Astrocyte of the spinal cord (primary cell): ENCODE measurements at regions not wholly inside any gene's neighbourhood (a gene's known extent, or its start where the extent isn't known, plus 50 kb on each side); places are given as distances from the start of the nearest gene placed in this dataset.
"Not testable (repeated sequence)": the region's sequence is repeated elsewhere in the genome, so short reads cannot be mapped to it uniquely, and the experiment has no call there.

Source experiments
- DNase-seq: peaks from one replicate; pipeline ENCODE4 v3.0.0; 2011; ENCODE audit warnings: low read depth, low spot score
- H3K4me3 ChIP-seq: 2 replicates; pipeline ENCODE4 v1.5.1; 2011; ENCODE audit warnings: low read depth, mild to moderate bottlenecking, low read length, moderate library complexity
- in situ Hi-C: cut with HindIII; loops from 2 replicates; pipeline ENCODE4 v1.10.0; 2017; ENCODE audit warnings: low sequenced_read_pairs
- TF ChIP-seq, protein P1 (sequence below): IDR thresholded peaks from 2 replicates; pipeline ENCODE4 v1.5.1; 2012; ENCODE audit warnings: low read depth, mild to moderate bottlenecking, low read length, inconsistent platforms

DNA sequence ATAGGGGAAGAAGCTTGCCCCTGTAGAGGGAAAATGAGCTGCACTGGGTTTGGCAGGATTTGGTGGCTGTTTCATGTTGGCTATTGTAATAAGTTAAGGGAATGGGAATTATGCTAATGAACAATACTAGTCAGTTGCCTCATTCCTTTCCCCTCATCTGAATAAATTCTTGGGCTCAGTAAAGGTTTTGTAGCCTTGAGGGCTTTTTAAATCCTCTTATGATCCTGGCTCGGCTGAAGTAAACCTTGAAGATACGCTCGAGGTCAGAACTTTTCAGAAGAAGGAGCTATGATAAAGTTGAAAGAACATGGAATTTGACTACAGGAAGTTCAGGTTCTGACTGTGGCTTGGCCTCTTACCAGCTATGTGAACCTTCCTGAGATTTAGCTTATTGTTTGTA lies 448.7 kb downstream of the RAB38 start:
- no peak overlapping the region for H3K4me3 ChIP-seq
- in situ Hi-C loops = no loop called here
- TF ChIP-seq, protein P1, sequence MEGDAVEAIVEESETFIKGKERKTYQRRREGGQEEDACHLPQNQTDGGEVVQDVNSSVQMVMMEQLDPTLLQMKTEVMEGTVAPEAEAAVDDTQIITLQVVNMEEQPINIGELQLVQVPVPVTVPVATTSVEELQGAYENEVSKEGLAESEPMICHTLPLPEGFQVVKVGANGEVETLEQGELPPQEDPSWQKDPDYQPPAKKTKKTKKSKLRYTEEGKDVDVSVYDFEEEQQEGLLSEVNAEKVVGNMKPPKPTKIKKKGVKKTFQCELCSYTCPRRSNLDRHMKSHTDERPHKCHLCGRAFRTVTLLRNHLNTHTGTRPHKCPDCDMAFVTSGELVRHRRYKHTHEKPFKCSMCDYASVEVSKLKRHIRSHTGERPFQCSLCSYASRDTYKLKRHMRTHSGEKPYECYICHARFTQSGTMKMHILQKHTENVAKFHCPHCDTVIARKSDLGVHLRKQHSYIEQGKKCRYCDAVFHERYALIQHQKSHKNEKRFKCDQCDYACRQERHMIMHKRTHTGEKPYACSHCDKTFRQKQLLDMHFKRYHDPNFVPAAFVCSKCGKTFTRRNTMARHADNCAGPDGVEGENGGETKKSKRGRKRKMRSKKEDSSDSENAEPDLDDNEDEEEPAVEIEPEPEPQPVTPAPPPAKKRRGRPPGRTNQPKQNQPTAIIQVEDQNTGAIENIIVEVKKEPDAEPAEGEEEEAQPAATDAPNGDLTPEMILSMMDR = no peak
- no peak for DNase-seq

GRCh38 chr11:87724358-87724757 lies 450.9 kb downstream of the RAB38 start:
- H3K4me3 ChIP-seq = no peak overlapping the region
- TF ChIP-seq, protein P1 = no peak
- in situ Hi-C loops = no loop called here
- no peak for DNase-seq

GRCh38 chr11:87722756-87723565 lies 452.3 kb downstream of the RAB38 start:
- DNase-seq = no peak
- in situ Hi-C loops = no loop called here
- TF ChIP-seq, protein P1 = peak; percentile 74
- no peak overlapping the region for H3K4me3 ChIP-seq

- DNase-seq = peak; percentile 9
- TF ChIP-seq, protein P1 = no peak
- no peak overlapping the region for H3K4me3 ChIP-seq
- in situ Hi-C loops = no loop called here
Measured at GRCh38 chr11:87719326-87720073, 455.7 kb downstream of the RAB38 start.

GRCh38 chr11:87712802-87713202 lies 462.4 kb downstream of the RAB38 start:
- no peak overlapping the region for H3K4me3 ChIP-seq
- TF ChIP-seq, protein P1 = no peak
- in situ Hi-C loops = no loop called here
- DNase-seq = no peak

- DNase-seq = no peak
- TF ChIP-seq, protein P1 = no peak
- in situ Hi-C loops = no loop called here
- H3K4me3 ChIP-seq = no peak overlapping the region
Measured at GRCh38 chr11:87712391-87712790, 462.9 kb downstream of the RAB38 start.

DNA sequence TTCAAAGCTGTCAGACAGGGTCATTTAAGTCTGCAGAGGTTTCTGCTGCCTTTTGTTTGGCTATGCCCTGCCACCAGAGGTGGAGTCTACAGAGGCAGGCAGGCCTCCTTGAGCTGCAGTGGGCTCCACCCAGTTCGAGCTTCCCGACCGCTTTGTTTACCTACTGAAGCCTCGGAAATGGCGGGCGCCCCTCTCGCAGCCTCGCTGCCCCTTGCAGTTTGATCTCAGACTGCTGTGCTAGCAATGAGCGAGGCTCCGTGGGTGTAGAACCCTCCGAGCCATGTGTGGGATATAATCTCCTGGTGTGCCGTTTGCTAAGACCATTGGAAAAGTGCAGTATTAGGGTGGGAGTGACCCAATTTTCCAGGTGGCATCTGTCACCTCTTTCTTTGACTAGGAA lies 471.7 kb downstream of the RAB38 start:
- in situ Hi-C loops, DNase-seq, H3K4me3 ChIP-seq: not testable (repeated sequence)
